ENCODE measurements at regions not wholly inside any gene's neighbourhood (a gene's known extent, or its start where the extent isn't known, plus 50 kb on each side); places are given as distances from the start of the nearest gene placed in this dataset.

GRCh38 chr4:36582198-36582597, 300.8 kb downstream of the DTHD1 start:
- Mint-ChIP-seq H3K4me1 (no peaks in the 10 kb centered on the region), H3K4me3 (no peak overlapping the region), H3K9me3 (peaks cover 0 to 4% (median 0%) of the 10 kb centered on the region in 7 donors), H3K36me3 (no peaks in the 10 kb centered on the region), H3K27ac (no peak overlapping the region), H3K27me3 (ENCODE audit: low read depth in 3 of 3) (no peaks in the 10 kb centered on the region)
- H2AFZ ChIP-seq (ENCODE audit: insufficient read depth, low read depth, low read length, poor library complexity, severe bottlenecking) = no peak overlapping the region
- DNase-seq = no peak
- no peaks in the 10 kb centered on the region for H3K36me3 ChIP-seq (replicated peaks in 1 of 2; ENCODE audit: control insufficient read depth in 1 of 2, insufficient read depth in 2 of 2, low read length in 2 of 2)
- H3K4me3 ChIP-seq (replicated peaks in 1 of 3; ENCODE audit: low read depth in 2 of 3, low read length in 3 of 3) = no peak overlapping the region
- WGBS (ENCODE audit: insufficient coverage) = no CpG with 5 or more reads among the region's 2 CpGs
- H3K4me2 ChIP-seq (replicated peaks; ENCODE audit: extremely low read depth, low read length, poor library complexity, severe bottlenecking) = no peak overlapping the region
- no peaks in the 10 kb centered on the region for H4K20me1 ChIP-seq (ENCODE audit: insufficient read depth, low read length)
- no peak overlapping the region for H3K9ac ChIP-seq (ENCODE audit: insufficient read depth, low read length, poor library complexity, severe bottlenecking)
- peaks cover 0 to 5% of the 10 kb centered on the region in 2 donors for H3K9me3 ChIP-seq (replicated peaks in 1 of 2; ENCODE audit: control insufficient read depth in 1 of 2, insufficient read depth in 1 of 2, low read length in 2 of 2)
- H3K27me3 ChIP-seq (ENCODE audit: control insufficient read depth in 2 of 2, insufficient read depth in 2 of 2, low read length in 2 of 2) = no peaks in the 10 kb centered on the region
- no peak overlapping the region for H3K27ac ChIP-seq (ENCODE audit: low read depth in 1 of 2, low read length in 2 of 2)
- TF ChIP-seq CTCF (IDR thresholded peaks at IDR 0.05) = no peak
- H3K4me1 ChIP-seq (ENCODE audit: control insufficient read depth in 1 of 2, insufficient read depth in 2 of 2, low read length in 2 of 2) = no peaks in the 10 kb centered on the region
- intact Hi-C loops (cut with micrococcal nuclease) = no loop called here
- no peaks in the 10 kb centered on the region for H3K79me2 ChIP-seq (ENCODE audit: insufficient read depth, low read length)

GRCh38 chr4:36587909-36588472, 306.6 kb downstream of the DTHD1 start:
- Histone ChIP-seq H3K9ac (ENCODE audit: insufficient read depth, low read length, poor library complexity, severe bottlenecking) (no peak overlapping the region), H3K36me3 (replicated peaks in 1 of 2; ENCODE audit: control insufficient read depth in 1 of 2, insufficient read depth in 2 of 2, low read length in 2 of 2) (no peaks in the 10 kb centered on the region), H3K4me2 (replicated peaks; ENCODE audit: extremely low read depth, low read length, poor library complexity, severe bottlenecking) (no peak overlapping the region), H3K27me3 (ENCODE audit: control insufficient read depth in 2 of 2, insufficient read depth in 2 of 2, low read length in 2 of 2) (no peaks in the 10 kb centered on the region), H3K79me2 (ENCODE audit: insufficient read depth, low read length) (no peaks in the 10 kb centered on the region), H3K27ac (ENCODE audit: low read depth in 1 of 2, low read length in 2 of 2) (no peak overlapping the region), H3K4me1 (ENCODE audit: control insufficient read depth in 1 of 2, insufficient read depth in 2 of 2, low read length in 2 of 2) (no peaks in the 10 kb centered on the region), H2AFZ (ENCODE audit: insufficient read depth, low read depth, low read length, poor library complexity, severe bottlenecking) (no peak overlapping the region), H3K4me3 (replicated peaks in 1 of 3; ENCODE audit: low read depth in 2 of 3, low read length in 3 of 3) (no peak overlapping the region), H3K9me3 (replicated peaks in 1 of 2; ENCODE audit: control insufficient read depth in 1 of 2, insufficient read depth in 1 of 2, low read length in 2 of 2) (peaks cover 0 to 7% of the 10 kb centered on the region in 2 donors), H4K20me1 (ENCODE audit: insufficient read depth, low read length) (no peaks in the 10 kb centered on the region)
- Mint-ChIP-seq H3K9me3 (peaks cover 0 to 6% (median 2%) of the 10 kb centered on the region in 7 donors), H3K4me1 (no peaks in the 10 kb centered on the region), H3K27ac (no peak overlapping the region), H3K36me3 (no peaks in the 10 kb centered on the region), H3K4me3 (no peak overlapping the region), H3K27me3 (ENCODE audit: low read depth in 3 of 3) (no peaks in the 10 kb centered on the region)
- WGBS (ENCODE audit: insufficient coverage) = no CpG with 5 or more reads among the region's 2 CpGs
- intact Hi-C loops (cut with micrococcal nuclease) = no loop called here
- DNase-seq = no peak
- no peak for TF ChIP-seq CTCF (IDR thresholded peaks at IDR 0.05)
